Choroid plexus epithelial cell (primary cell): ENCODE measurements at regions not wholly inside any gene's neighbourhood (a gene's known extent, or its start where the extent isn't known, plus 50 kb on each side); places are given as distances from the start of the nearest gene placed in this dataset.
A peak's percentile ranks its signal among the peaks of the same experiment; 100 is the strongest.

Experiments
- DNase-seq: peaks from one replicate; pipeline ENCODE4 v3.0.0-alpha.2; 2010; ENCODE audit warnings: low read depth
- H3K4me3 ChIP-seq: 2 replicates; pipeline ENCODE4 v1.5.1; 2011; ENCODE audit warnings: low read depth, mild to moderate bottlenecking, control low read depth, low read length, moderate library complexity
- CTCF ChIP-seq: conservative IDR thresholded peaks from 2 replicates; pipeline ENCODE4 v1.5.1; 2011; ENCODE audit warnings: low read depth, mild to moderate bottlenecking, control low read depth, inconsistent platforms, low read length, moderate library complexity

- no peak overlapping the region for H3K4me3 ChIP-seq
- TF ChIP-seq CTCF = no peak
- peak; percentile 36 for DNase-seq
Observed at GRCh38 chr13:83378908-83379307, 503.4 kb downstream of the SLITRK1 start.

GRCh38 chr13:83377491-83377890, 504.8 kb downstream of the SLITRK1 start:
- no peak for TF ChIP-seq CTCF
- no peak overlapping the region for H3K4me3 ChIP-seq
- peak; percentile 64 for DNase-seq

GRCh38 chr13:83372786-83373185, 509.5 kb downstream of the SLITRK1 start:
- no peak overlapping the region for H3K4me3 ChIP-seq
- no peak for TF ChIP-seq CTCF
- DNase-seq = peak; percentile 9

- no peak for DNase-seq
- TF ChIP-seq CTCF = no peak
- H3K4me3 ChIP-seq = no peak overlapping the region
Observed at GRCh38 chr13:83365723-83366122, 516.6 kb downstream of the SLITRK1 start.

- DNase-seq = no peak
- TF ChIP-seq CTCF = no peak
- no peak overlapping the region for H3K4me3 ChIP-seq
Observed at GRCh38 chr13:83355041-83355440, 527.2 kb downstream of the SLITRK1 start.

- H3K4me3 ChIP-seq = no peak overlapping the region
- TF ChIP-seq CTCF = no peak
- DNase-seq = peak; percentile 2
Observed at GRCh38 chr13:83352391-83352790, 529.9 kb downstream of the SLITRK1 start.

- TF ChIP-seq CTCF = no peak
- no peak overlapping the region for H3K4me3 ChIP-seq
- DNase-seq = peak; percentile 35
Observed at GRCh38 chr13:83350569-83350968, 531.7 kb downstream of the SLITRK1 start.
